ENCODE measurements at regions not wholly inside any gene's neighbourhood (a gene's known extent, or its start where the extent isn't known, plus 50 kb on each side); places are given as distances from the start of the nearest gene placed in this dataset.
"Not testable (repeated sequence)": the region's sequence is repeated elsewhere in the genome, so short reads cannot be mapped to it uniquely, and the experiment has no call there.

DNA sequence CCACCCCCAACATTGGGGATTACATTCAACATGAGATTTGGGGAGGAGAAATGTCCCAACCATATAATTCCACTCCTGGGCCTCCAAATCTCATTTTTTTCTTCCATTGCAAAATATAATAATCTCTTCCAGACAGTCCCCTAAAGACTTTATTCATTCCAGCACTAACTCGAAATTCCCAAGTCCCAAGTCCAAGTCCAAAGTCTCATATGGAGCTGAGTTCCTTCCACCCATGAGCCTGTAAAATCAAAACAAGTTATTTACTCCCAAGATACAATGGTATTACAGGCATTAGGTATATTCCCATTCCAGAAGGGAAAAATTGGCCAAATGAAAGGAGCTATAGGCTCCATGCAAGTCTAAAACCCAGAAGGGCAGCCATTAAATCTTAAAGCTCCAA, 56.7 kb downstream of the P2RY1 start:
- ATAC-seq, result no peak

DNA sequence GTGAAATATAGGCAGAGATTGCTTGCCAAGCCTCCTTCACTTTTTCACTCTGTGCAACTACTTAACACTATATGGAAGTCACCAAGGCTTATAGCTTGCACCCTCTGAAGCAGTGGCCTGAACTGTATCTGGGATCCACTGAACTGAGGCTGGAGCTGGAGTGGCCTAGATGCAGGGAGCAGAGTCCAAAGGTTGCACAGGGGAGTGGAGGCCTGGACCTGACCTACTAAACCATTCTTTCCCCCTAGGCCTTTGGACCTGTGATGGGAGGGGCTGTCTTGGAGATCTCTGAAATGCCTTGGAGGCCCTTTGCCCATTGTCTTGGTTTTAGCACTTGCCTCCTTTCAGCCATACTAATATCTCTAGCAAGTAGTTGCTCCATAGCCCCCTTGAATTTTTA, 57.5 kb downstream of the P2RY1 start:
- no peak for ATAC-seq

DNA sequence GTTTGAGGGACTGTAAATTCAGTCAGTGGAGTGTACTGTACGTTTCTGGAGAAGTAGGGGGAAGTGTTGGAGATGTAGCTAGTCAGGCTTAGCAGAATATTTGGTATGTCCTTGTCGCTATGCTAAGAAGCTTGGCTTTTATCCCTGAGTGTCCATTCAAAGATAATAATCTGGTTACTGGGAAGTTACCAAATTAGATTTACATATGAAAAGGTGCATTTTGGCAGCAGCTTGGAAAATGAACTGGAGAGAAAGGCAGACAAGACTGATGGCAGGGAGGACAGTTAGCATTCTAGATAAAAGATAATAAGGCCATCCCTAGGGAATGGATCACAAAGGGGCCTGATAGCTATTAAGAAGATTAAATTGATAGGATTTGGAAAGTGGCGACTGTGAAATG, 58.7 kb downstream of the P2RY1 start:
- no peak for ATAC-seq

DNA sequence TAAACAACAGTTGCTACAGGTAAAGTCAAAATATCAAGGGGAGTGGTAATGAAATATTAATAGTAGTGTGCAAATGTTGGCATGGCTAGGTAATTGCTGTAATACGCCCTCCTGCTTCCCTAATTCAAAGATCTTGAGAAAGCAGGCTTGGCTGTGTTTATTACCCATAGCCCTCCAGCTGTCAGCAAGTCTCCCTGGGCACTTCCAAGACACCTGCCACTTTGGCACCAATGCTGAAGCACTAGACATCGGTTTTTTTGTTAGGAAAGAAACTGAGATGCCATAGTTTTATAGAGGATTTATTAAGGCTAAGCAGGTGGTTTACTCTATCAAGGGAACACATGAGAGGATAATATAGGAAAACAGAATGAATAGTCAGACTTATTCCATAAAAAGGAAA, 64.4 kb downstream of the P2RY1 start:
- no peak for ATAC-seq

DNA sequence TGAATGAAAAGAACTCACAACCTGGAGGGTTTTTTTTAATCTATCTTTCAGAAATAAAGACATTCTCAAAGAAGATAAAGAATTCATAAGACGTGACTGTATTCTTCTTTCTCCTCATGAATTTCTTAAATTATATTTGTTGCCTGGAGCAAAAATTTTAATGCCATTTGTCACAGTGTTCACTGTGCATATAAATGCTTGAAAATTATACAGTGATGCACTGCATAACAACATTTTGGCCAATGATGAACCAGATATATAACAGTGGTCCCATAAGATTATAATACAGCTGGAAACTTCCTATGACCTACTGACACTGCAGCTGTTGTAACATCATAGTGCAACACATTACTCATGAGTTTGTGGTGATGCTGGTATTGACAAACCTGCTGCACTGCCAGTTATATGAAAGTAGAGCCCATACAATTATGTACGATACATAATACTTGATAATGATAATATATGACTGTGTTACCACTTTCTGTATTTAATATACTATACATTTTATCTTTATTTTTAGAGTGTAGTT, 67.3 kb downstream of the P2RY1 start:
- no peak for ATAC-seq

DNA sequence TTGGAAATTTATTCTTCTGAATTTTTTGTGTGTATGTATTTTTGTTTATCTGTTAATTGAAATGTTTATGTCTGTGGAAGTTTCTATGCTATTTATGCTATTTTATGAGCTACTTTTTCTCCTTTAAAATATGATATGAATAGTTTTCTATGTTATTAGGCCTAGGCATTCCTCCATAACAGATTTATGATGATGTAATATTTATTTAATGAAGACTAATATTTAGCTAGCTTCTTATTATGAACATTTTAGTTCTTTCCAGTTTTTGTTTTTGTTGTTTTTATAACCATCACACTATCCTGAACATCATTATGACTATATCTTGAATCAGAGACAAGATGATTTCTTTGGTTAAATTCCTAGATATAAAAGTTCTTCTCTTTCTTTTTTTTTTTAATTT, 70.7 kb downstream of the P2RY1 start:
- no peak for ATAC-seq

DNA sequence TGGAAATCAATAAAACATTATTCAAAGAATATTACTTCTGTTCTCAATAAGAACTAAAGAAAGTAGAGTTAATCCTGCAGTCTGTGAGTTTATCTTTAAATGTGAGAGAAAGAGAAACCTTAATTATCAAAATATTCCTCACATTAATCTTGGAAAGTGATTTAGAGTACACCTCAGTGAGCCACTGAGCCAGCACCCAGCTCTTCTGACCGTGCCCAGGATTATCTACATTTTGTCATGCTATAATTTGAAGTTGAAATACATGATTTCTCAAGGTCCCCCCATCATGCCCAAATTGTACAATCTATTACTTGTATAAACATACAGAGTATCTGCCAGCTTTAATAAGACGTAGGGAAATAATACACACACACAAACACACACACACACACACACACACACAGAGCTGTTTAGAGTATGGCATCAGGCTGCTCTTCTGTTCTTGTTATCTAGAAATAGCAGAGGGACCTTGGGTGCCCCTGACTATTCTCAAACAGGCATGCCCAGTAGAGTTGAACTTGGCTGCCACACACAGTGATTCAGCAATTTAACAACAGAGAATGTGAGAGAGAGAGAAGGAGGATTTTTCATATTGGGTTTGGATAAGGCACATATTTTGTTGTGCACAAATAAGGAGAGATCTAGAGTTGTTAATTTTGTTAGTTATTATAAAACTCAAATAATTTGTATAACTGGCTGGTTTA, 74.4 kb downstream of the P2RY1 start:
- peak; percentile 47 for ATAC-seq

DNA sequence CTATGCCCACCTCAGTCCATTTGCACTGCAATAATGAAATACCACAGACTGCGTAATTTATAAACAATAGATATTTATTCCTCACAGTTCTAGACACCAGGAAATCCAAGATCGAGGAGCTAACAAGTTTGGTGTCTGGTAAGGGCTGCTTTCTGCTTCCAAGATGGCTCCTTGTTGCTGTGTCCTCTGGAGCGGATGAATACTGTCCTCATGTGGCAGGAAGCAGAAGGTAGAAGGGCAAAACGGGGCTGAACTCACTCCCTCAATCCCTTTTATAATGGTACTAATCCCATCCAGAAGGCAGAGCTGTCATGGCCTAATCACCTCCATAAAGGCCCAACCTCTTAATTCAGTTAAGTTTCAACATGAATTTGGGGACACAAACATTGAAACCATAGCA, 75.3 kb downstream of the P2RY1 start:
- peak; percentile 93 for ATAC-seq

DNA sequence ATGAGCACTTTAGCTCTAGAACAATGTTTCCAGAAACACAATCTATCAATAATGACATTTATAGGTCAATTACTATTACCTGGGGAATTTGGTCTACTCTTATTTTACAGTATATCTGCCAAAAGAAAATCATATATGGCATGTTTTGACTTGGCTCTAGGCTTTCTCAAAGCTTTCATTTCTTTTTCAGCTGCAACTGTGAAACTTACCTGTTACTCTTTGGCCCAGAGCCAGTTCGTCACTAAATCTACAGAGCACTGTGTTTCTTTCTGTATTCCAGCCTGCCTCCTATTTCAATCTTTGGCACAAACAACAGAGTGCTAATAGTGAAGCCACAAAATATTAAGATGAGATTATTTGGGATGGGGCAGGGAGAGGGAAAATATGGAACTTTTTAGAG, 76.0 kb downstream of the P2RY1 start:
- ATAC-seq, result peak; percentile 35

DNA sequence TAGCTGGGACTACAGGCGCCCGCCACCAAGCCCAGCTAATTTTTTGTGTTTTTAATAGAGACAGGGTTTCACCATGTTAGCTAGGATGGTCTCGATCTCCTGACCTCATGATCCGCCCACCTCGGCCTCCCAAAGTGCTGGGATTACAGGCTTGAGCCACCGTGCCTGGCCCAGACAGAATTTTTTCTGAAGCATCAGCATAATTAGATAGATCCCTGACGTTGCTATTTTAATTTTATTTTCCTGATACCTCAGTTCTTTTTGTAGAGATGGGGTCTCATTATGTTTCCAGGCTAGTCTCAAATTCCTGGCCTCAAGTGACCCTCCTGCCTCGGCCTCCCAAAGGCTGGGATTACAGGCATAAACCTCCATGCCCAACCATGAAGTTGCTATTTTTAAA, 79.8 kb downstream of the P2RY1 start:
- not testable (repeated sequence) for ATAC-seq

DNA sequence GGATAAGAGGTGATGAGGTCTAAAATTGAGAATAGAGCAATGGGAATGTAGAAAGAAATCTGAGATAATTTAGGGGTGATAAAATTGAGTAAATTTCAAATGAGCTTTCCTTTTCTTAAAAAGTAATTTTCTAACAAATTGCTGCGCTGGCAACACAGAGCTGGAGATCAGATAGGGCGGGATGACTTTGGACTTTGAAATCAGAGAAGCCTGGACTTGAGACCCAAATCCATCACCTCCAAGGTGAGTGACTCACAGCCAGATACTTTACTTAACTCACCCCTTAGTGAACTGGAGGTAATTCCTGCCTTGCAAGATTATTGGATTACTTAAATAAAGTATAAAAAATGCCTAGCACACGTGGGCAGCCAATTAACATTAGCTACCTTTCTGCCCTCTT, 80.8 kb downstream of the P2RY1 start:
- ATAC-seq, result peak; percentile 58

DNA sequence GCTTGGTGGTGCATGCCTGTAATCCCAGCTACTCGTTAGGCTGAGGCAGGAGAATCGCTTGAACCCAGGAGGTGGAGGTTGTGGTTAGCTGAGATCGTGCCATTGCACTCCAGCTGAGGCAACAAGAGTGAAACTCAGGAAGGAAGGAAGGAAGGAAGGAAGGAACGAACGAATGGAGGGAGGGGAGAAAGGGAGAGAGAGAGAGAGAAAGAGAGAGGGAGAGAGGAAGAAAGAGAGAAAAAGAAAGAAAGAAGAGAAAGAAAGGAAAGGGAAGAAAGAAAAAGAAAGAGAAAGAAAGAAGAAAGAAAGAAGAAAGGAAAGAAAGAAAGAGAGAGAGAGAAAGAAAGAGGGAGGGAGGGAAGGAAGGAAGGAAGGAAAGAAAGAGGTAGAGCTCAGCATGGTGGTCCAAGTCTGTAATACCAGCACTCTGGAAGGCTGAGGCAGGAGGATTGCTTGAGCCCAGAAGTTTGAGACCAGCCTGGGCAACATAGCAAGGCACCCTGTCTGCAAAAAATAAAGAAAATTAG, 81.9 kb downstream of the P2RY1 start:
- ATAC-seq, result no peak

DNA sequence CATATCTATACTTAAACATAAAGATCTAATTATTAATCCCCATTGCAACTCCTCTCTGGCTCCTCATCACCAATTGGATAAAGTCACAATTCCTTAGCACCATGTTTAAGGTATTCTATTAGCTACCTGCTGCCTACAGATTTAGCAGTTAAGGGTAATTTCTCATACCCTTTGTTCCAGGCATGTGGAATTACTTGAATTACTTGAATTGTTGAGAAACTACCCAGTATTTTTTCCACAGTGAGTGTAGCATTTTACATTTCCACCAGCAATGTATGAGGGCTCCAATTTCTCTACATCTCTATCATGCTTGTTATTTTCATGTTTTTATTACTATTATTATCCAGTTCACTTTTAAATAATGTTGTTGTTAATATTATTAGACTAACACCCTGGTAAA, 86.4 kb downstream of the P2RY1 start:
- no peak for ATAC-seq

DNA sequence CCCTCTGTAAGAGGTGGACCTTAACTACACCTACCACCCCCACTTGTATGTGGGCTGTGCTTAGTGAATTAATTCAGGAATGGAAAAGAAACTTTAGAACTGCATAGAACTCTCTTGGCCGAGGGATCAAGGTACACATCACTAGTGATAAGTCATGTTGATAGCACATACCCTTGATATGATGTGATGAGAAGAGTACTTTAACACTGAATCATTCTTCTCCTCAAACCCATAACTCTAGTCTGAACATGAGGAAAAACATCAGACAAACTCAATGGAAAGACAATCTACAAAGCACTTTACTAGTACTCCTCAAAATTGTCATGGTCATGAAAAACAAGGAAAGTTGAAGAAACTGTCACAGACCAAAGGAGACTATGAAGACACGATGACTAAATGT, 87.6 kb downstream of the P2RY1 start:
- ATAC-seq, result no peak

DNA sequence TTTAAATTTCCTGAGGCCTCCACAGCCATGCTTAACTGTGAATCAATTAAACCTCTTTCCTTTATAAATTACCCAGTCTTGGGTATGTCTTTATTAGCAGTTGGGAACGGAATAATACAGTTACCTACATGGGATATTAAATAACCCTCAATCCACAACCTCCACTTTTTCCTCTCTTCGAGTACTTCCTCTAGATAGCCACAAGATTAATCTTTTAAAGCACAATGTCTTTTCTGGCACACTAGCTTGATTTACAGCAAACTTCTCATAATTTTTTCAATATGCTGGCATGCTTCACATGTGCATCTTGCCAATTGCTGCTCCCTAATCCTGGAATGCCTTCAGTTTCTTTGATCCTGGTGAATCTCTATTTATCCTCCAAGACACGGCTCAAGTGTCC, 92.2 kb downstream of the P2RY1 start:
- no peak for ATAC-seq

DNA sequence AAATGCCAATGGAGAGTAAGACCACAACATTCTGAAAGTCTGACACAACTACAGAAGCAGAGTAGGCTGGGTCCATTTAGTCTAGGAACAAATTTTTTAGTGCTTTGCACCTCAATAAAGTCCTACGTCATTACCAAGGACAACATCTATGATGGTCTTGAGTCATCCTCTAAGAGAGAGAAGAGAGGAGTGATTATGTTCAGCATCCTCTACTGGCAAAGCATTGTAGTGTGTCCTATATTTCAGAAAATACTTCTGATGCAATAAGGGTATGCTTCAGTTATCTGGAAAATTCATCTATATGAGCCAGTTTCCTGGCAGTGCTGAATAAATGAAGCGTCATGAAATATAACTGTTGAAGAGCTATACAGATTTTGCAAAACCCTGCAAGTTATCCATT, 95.6 kb downstream of the P2RY1 start:
- no peak for ATAC-seq

DNA sequence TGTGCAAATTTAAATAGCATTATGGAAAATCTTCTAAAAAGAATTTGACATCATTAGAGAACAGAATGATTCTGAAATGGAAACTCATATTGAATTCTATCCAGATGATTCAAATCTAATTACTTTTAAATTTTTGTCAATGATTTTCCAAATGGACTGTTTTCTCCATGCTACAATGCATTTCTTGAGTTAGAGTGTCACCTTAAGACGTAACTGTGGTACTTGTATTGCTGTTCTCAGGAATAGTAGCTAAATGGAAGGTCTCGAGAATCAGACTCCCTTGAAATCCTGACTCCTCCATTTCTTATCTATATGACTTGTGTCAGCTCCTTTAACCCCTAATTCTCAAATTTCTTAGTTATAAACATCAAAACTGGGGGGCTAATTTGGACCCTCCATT, 102.3 kb downstream of the P2RY1 start:
- ATAC-seq, result no peak

DNA sequence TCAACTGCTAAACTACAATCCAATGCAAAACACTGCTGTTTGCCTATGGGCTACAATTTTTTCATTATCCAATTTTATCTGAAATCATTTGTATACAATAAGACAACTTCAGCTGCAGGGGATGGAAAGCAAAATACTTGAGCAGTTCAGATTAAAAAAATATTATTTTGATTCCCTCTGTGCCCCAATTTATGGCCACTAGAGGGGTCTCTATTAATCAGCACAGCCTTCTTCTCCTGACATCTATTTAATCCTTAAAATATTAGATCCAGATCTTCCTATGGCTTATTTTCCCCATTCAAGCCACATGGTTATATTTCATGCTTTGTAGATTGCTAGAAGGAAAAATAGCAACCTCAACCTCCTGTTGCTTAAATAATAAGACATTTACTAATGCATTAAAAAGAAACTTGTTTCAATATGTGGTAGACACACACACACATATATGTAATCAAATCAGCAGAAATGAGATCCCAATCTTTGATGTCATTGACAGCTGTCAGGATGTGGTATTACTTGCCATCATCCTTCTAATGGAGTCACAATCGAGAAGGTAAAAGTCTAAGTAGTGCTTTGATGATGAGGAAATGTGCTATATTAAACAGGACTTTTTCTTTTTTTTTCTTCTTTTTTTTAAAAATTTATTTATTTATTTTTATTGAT, 104.2 kb downstream of the P2RY1 start:
- ATAC-seq, result no peak

DNA sequence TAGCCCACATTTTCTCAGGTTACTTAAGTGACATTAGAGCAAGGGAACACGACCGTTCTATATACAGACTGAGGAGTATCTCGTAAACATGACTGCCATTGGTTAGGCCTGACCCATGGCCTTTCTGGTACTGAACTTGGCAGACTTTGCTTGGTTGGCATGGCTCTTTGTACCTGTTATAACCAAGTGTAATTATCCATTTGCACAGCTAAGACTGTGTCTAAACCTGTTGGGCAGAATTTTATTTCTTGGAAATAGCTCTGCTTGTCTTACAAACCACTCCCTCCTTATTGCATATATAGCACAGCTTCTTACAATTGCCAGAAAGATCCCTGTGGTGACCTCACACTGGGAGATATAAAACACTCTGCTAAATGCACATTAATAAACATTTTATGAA, 106.9 kb downstream of the P2RY1 start:
- peak; percentile 95 for ATAC-seq

DNA sequence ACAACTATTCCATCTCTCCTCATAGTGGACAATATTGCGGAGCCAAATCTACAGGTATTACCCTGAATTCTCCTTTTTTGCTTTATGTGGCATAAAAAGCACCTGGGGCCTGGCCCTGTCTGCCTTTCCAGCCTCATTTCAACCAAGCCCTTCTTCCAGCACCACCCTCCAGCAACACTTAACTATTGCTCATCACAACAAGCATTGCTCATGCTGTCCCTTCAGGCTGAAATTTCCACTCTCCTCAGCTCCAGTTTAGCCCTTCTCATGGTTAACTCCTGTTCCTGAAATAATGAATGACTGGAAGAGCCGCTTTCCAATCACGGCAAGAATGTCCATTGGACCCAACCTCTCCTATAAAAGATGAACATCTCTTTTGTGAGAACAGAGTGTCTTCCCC, 107.4 kb downstream of the P2RY1 start:
- ATAC-seq, result peak; percentile 84

DNA sequence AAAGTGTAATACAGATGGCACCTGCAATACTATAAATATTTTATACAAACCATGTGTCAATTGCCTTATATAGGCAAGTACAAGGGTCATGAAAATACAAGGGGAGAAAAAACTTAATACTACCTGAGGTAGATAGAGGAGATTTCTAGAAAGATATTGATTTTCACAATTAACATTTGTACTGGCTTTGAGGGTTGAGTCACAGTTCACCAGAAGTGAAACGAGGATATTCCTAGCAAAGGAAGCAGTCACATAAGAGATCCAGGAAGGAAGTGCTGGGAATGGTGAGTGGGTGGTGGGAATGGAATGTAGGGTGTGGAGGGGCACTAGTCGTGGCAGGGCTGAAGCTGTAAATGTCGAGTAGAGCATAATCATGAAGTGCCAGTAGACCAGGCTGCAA, 108.7 kb downstream of the P2RY1 start:
- no peak for ATAC-seq

DNA sequence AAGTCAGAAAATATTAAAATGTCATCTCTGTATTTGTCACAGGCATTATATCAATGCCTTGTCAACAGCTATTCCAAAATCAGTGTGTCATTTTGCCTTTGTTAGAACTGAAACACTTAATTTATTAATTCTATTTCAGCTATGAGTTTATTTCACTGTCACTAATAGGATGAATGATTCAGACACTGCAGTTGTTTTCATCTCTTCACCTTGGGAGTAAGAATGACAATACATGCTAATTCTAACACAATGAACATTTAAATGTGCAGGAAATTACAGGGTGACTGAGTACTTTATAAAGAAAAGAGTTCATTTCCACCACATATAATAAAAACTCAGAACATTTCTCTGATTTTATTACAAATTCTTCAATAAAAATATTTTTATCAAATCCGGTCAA, 109.7 kb downstream of the P2RY1 start:
- ATAC-seq, result no peak

DNA sequence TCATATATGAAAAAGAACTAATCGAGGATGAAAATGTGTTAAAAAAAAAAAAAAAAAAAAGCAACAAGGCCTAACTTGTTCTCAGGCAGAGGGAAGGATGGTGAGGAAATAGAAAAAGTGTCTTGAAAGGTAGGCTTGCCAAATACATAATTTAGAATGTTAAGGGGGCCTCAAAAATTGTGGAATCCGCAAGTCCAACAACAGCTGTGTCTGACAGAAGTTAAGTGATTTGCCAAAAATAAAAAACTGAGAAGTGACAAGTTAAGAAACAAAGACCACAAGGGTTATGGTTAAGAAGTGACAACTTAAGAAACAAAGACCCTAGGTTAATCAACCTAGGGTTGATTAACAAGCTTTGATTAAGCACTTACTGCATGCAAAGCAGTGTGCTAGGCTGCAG, 110.6 kb downstream of the P2RY1 start:
- no peak for ATAC-seq

DNA sequence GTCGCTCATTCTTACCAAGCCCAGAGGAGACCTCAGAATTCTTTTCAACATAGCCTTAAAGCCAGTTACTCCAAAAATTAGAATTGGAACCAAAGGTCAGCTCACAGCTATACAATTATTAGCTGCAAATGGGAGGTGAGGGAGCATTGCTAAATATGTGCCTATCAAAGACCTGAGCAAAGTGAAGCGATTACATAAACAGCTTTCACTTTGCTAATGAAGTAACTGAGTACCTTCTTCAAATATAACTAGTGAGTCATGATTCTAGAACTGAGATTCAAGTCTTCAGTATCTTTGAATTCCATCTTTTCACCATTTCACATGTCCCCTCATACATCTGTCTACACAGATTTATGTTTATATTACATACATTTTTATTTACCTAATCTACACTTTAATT, 122.6 kb downstream of the P2RY1 start:
- peak; percentile 36 for ATAC-seq
